CD8-positive, alpha-beta memory T cell (primary cell): ENCODE measurements at regions not wholly inside any gene's neighbourhood (a gene's known extent, or its start where the extent isn't known, plus 50 kb on each side); places are given as distances from the start of the nearest gene placed in this dataset.

Experiments
- CTCF ChIA-PET: fragments of 350-600 bp; sonication (Branson Sonifier 250); formaldehyde crosslinking; loops from one replicate; lab custom pipeline; 2021; ENCODE audit warnings: antibody characterized with exemption; lab: Charles Lee
- POLR2A ChIA-PET: fragments of 350-600 bp; sonication (Branson Sonifier 250); formaldehyde crosslinking; loops from one replicate; lab custom pipeline; 2021; ENCODE audit warnings: antibody characterized with exemption; lab: Charles Lee
- DNase-seq, 5 donors: peaks; one replicate each; pipeline versions ENCODE4 v3.0.0 to v3.0.0-alpha.2; 2020 to 2022; ENCODE audit warnings: mixed read lengths in 1 of 5
- H3K27ac ChIP-seq: one replicate; pipeline ENCODE4 v1.7.0; 2013; ENCODE audit warnings: low read depth, mild to moderate bottlenecking, low read length, moderate library complexity
- H3K27me3 ChIP-seq: 2 replicates; pipeline ENCODE4 v1.7.0; 2013; ENCODE audit warnings: low read length, mild to moderate bottlenecking; ENCODE audit not compliant: insufficient read depth, poor library complexity, severe bottlenecking
- H3K36me3 ChIP-seq: 2 replicates; pipeline ENCODE4 v1.7.0; 2013; ENCODE audit warnings: mild to moderate bottlenecking, low read length, moderate library complexity; ENCODE audit not compliant: insufficient read depth
- H3K4me1 ChIP-seq: 2 replicates; pipeline ENCODE4 v1.7.0; 2013; ENCODE audit warnings: mild to moderate bottlenecking, low read length, moderate library complexity; ENCODE audit not compliant: insufficient read depth
- H3K4me3 ChIP-seq: 2 replicates; pipeline ENCODE4 v1.7.0; 2013; ENCODE audit warnings: mild to moderate bottlenecking, low read length
- H3K9me3 ChIP-seq: 2 replicates; pipeline ENCODE4 v1.7.0; 2013; ENCODE audit warnings: mild to moderate bottlenecking, low read length
- H3K27ac Mint-ChIP-seq, 8 donors: one replicate each; pipeline ENCODE4 v1.8.0; 2020 to 2021; ENCODE audit warnings: mixed read lengths in 8 of 8, mild to moderate bottlenecking in 6 of 8, inconsistent platforms in 3 of 8, moderate library complexity in 3 of 8
- H3K27me3 Mint-ChIP-seq, 2 donors: one replicate each; pipeline ENCODE4 v1.8.0; 2020 to 2021; ENCODE audit warnings: mixed read lengths in 2 of 2, mild to moderate bottlenecking in 1 of 2, moderate library complexity in 1 of 2
- H3K36me3 Mint-ChIP-seq, 3 donors: one replicate each; pipeline ENCODE4 v1.8.0; 2020 to 2021; ENCODE audit warnings: mixed read lengths in 3 of 3, inconsistent platforms in 1 of 3, mild to moderate bottlenecking in 1 of 3
- H3K4me1 Mint-ChIP-seq, 3 donors: one replicate each; pipeline ENCODE4 v1.8.0; 2020 to 2021; ENCODE audit warnings: mixed read lengths in 3 of 3, inconsistent platforms in 1 of 3, mild to moderate bottlenecking in 1 of 3
- H3K4me3 Mint-ChIP-seq, 7 donors: one replicate each; pipeline ENCODE4 v1.8.0; 2020 to 2021; ENCODE audit warnings: mixed read lengths in 7 of 7, mild to moderate bottlenecking in 6 of 7, moderate library complexity in 4 of 7, inconsistent platforms in 2 of 7
- H3K9me3 Mint-ChIP-seq, 5 donors: one replicate each; pipeline ENCODE4 v1.8.0; 2020 to 2022; ENCODE audit warnings: mixed read lengths in 5 of 5, mild to moderate bottlenecking in 3 of 5, moderate library complexity in 2 of 5, inconsistent platforms in 1 of 5

DNA sequence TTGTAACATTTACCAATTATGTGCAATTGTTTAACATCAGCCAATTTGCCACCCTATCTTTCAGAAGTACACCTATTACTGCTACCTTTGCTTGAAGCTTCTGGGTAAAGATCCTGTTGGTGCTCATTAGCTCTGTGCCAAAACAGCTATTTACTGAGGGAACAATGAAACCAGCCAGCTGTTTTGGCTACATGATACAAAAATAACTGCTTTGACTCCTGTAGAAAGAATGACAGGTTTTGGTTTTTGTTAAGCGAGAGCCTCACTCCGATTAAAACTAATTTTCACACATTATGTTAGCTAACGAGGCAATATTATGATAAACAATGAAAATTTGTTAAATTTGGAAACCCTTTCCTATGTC lies 907.0 kb downstream of the EPHA4 start:
- H3K27me3 Mint-ChIP-seq, result peaks cover 2 to 5% of the 10 kb centered on the region in 2 donors
- Histone ChIP-seq H3K27me3 (no peaks in the 10 kb centered on the region), H3K4me1 (no peaks in the 10 kb centered on the region), H3K36me3 (no peaks in the 10 kb centered on the region), H3K4me3 (no peak overlapping the region), H3K9me3 (no peaks in the 10 kb centered on the region), H3K27ac (no peak overlapping the region)
- no peak overlapping the region for H3K4me3 Mint-ChIP-seq
- ChIA-PET CTCF (no interaction called here), POLR2A (no interaction called here)
- no peak for DNase-seq
- H3K27ac Mint-ChIP-seq, result no peak overlapping the region
- no peaks in the 10 kb centered on the region for H3K36me3 Mint-ChIP-seq
- H3K4me1 Mint-ChIP-seq, result no peaks in the 10 kb centered on the region
- H3K9me3 Mint-ChIP-seq, result peaks cover 0 to 2% (median 0%) of the 10 kb centered on the region in 5 donors

DNA sequence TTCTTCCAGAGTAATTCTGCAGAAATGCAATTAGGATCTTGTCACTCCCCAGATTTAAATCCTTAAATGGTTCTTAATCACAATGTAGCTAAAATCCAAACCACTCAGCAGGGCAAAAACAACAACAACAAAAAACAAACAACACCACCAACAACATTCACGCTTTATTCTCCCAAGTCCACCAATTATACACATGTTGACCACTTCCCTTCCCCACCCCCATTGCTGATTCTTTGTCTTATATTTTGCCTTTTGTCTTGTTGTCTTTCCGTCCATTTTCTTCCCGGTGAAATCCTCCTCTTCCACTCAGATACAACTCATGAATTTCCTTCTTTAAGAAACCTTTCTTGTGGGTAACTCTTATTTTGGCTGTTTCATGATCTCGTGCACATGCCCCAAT lies 902.8 kb downstream of the EPHA4 start:
- CTCF ChIA-PET, result no interaction called here
- Mint-ChIP-seq H3K4me1 (no peaks in the 10 kb centered on the region), H3K27me3 (peaks cover 5 to 17% of the 10 kb centered on the region in 2 donors), H3K27ac (no peak overlapping the region), H3K9me3 (peaks cover 0 to 2% (median 0%) of the 10 kb centered on the region in 5 donors), H3K4me3 (no peak overlapping the region), H3K36me3 (no peaks in the 10 kb centered on the region)
- POLR2A ChIA-PET, result no interaction called here
- Histone ChIP-seq H3K27me3 (no peaks in the 10 kb centered on the region), H3K9me3 (no peaks in the 10 kb centered on the region), H3K27ac (no peak overlapping the region), H3K4me1 (no peaks in the 10 kb centered on the region), H3K36me3 (no peaks in the 10 kb centered on the region), H3K4me3 (no peak overlapping the region)
- DNase-seq, result no peak

DNA sequence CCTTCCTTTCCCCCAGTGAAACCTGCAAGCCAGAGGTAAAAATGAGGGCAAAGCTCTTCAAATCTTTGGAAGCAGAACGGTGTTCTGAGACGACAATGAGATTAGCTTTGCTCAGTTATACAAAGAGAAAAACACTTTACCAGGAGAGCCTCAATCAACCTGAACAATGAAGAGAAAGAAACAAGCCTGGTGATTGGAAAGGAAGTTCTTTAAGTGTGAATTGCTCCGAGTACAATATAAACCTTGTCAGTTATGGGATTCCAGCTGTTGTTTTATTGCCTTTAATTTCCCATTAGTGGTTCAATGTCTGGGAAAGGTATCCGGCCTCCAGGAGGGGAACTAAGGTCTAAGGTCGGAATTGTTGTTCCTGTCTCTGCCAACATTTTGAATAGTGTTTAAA lies 901.6 kb downstream of the EPHA4 start:
- H3K27me3 Mint-ChIP-seq, result peaks cover 5 to 17% of the 10 kb centered on the region in 2 donors
- no peak overlapping the region for H3K4me3 Mint-ChIP-seq
- no peaks in the 10 kb centered on the region for H3K4me1 ChIP-seq
- ChIA-PET CTCF (no interaction called here), POLR2A (no interaction called here)
- H3K36me3 ChIP-seq, result no peaks in the 10 kb centered on the region
- no peak overlapping the region for H3K4me3 ChIP-seq
- H3K4me1 Mint-ChIP-seq, result no peaks in the 10 kb centered on the region
- H3K27ac ChIP-seq, result no peak overlapping the region
- no peak overlapping the region for H3K27ac Mint-ChIP-seq
- DNase-seq, result no peak
- H3K36me3 Mint-ChIP-seq, result no peaks in the 10 kb centered on the region
- no peaks in the 10 kb centered on the region for H3K9me3 ChIP-seq
- no peaks in the 10 kb centered on the region for H3K27me3 ChIP-seq
- H3K9me3 Mint-ChIP-seq, result peaks cover 0 to 2% (median 0%) of the 10 kb centered on the region in 5 donors

DNA sequence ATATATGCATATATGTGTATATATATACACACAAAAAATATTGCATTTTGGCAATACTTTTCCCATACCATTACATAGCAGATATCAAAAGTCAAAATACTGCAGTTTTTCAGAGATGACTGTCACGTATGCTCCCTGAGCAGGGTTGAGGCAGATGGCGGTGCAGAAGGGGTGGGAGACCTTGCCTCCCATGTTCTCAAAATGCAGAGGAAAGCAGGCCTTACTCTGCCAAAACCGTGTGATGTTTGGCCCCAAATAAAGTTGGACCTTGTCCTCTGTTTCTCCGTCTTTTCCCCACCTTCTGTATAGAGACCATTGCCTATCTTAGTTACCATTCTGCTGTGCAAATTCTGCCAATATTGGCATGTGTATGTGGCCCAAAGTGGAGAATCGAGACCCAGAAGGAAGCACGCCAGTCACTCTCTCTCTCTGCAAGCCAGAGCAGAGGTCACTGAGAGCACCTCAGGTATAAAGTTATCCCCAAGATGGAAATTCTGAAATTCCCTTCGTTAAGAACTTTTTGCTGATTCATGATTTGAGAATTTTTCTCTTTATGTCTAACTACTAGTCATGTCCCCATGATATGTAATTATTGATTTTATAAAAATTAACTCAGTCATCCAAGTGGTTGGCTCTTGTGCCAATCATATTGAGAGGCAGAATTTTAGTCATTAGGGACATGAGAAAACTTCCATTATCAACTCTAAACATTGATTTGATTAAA lies 898.8 kb downstream of the EPHA4 start:
- Histone ChIP-seq H3K4me1 (no peaks in the 10 kb centered on the region), H3K4me3 (no peak overlapping the region), H3K27me3 (no peaks in the 10 kb centered on the region), H3K27ac (no peak overlapping the region), H3K36me3 (no peaks in the 10 kb centered on the region), H3K9me3 (no peaks in the 10 kb centered on the region)
- H3K4me1 Mint-ChIP-seq, result no peaks in the 10 kb centered on the region
- no peaks in the 10 kb centered on the region for H3K36me3 Mint-ChIP-seq
- H3K27me3 Mint-ChIP-seq, result peaks cover 3 to 17% of the 10 kb centered on the region in 2 donors
- H3K27ac Mint-ChIP-seq, result no peak overlapping the region
- ChIA-PET CTCF (no interaction called here), POLR2A (no interaction called here)
- peaks cover 0 to 2% (median 0%) of the 10 kb centered on the region in 5 donors for H3K9me3 Mint-ChIP-seq
- H3K4me3 Mint-ChIP-seq, result no peak overlapping the region
- no peak for DNase-seq

DNA sequence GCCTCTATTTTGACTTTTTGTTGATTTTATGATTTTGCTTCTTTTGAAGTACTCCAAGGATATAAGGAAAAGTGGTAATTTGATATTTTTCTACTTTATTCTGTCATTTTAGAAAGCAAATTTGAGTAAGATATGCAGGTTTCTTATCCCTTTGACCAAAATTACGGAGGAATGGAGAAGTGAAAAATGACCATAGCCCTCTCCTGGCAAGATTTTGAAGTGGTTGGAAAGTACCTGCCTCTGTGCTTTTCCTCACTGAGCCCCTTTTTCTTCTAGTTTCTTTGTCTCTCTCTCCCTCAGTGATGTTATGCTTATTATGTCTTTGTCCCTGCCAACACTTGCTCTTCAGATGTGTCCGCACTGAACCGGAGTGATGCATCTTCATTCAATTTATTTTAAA lies 898.1 kb downstream of the EPHA4 start:
- Mint-ChIP-seq H3K4me1 (no peaks in the 10 kb centered on the region), H3K4me3 (no peak overlapping the region), H3K27me3 (peaks cover 3 to 17% of the 10 kb centered on the region in 2 donors), H3K36me3 (no peaks in the 10 kb centered on the region), H3K9me3 (peaks cover 0 to 2% (median 0%) of the 10 kb centered on the region in 5 donors), H3K27ac (no peak overlapping the region)
- Histone ChIP-seq H3K9me3 (no peaks in the 10 kb centered on the region), H3K4me3 (no peak overlapping the region), H3K27ac (no peak overlapping the region), H3K4me1 (no peaks in the 10 kb centered on the region), H3K27me3 (no peaks in the 10 kb centered on the region), H3K36me3 (no peaks in the 10 kb centered on the region)
- DNase-seq, result no peak
- POLR2A ChIA-PET, result no interaction called here
- CTCF ChIA-PET, result no interaction called here

DNA sequence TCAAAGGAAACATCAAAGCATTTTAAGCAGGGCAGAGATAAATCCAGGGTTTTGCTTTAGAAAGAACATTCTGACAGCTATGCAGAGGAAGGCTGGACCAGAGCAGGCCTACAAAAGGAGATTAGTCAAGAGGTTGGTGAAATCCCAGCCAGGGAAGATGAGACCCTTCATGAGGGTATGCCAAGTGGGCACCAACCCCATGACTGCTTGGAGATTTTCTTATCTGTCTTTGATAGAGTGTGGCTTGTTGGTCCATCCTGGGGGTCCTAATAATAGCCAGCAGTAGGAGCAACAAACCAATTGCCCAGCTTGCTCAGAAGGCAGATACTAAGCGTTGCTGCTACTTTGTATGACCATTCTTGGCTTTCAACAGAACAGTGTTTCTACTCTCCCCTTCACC lies 895.4 kb downstream of the EPHA4 start:
- no peaks in the 10 kb centered on the region for H3K9me3 ChIP-seq
- peaks cover 0 to 18% of the 10 kb centered on the region in 2 donors for H3K27me3 Mint-ChIP-seq
- POLR2A ChIA-PET, result no interaction called here
- no peaks in the 10 kb centered on the region for H3K4me1 Mint-ChIP-seq
- H3K27ac Mint-ChIP-seq, result no peak overlapping the region
- no peak overlapping the region for H3K27ac ChIP-seq
- no peaks in the 10 kb centered on the region for H3K36me3 Mint-ChIP-seq
- H3K27me3 ChIP-seq, result no peaks in the 10 kb centered on the region
- H3K4me3 ChIP-seq, result no peak overlapping the region
- H3K36me3 ChIP-seq, result no peaks in the 10 kb centered on the region
- H3K9me3 Mint-ChIP-seq, result no peaks in the 10 kb centered on the region
- no peak for DNase-seq
- no peaks in the 10 kb centered on the region for H3K4me1 ChIP-seq
- no peak overlapping the region for H3K4me3 Mint-ChIP-seq
- CTCF ChIA-PET, result interaction anchor here (1.3 kb wide), 1 partner anchor 897 kb away, joined by 3 read pairs; no protein-coding TSS in a partner anchor

DNA sequence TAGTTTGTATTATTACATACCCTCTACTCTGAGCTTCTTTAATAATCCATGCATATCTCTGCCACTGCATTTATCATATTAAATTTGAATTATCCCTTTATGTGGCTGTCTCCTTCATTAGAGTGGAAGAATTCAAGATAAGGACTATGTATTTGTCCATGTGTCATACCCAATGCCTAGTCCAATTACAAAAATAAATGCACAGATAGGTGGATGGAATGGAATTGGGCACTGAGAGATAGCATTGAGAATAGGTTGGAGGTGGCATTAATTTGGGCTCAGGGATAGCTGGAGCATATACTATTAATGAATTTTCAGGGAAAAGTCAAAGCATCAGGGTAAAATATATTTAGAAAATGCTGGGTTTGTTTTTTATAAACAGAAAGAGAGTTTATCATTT lies 893.2 kb downstream of the EPHA4 start:
- DNase-seq, result no peak
- no peak overlapping the region for H3K27ac Mint-ChIP-seq
- no peaks in the 10 kb centered on the region for H3K9me3 Mint-ChIP-seq
- CTCF ChIA-PET, result no interaction called here
- H3K36me3 ChIP-seq, result no peaks in the 10 kb centered on the region
- H3K27me3 Mint-ChIP-seq, result peaks cover 5 to 6% of the 10 kb centered on the region in 2 donors
- H3K4me1 ChIP-seq, result no peaks in the 10 kb centered on the region
- peaks cover 3% of the 10 kb centered on the region for H3K27me3 ChIP-seq
- H3K27ac ChIP-seq, result no peak overlapping the region
- POLR2A ChIA-PET, result no interaction called here
- H3K4me3 Mint-ChIP-seq, result no peak overlapping the region
- no peaks in the 10 kb centered on the region for H3K36me3 Mint-ChIP-seq
- no peak overlapping the region for H3K4me3 ChIP-seq
- H3K9me3 ChIP-seq, result no peaks in the 10 kb centered on the region
- H3K4me1 Mint-ChIP-seq, result no peaks in the 10 kb centered on the region

DNA sequence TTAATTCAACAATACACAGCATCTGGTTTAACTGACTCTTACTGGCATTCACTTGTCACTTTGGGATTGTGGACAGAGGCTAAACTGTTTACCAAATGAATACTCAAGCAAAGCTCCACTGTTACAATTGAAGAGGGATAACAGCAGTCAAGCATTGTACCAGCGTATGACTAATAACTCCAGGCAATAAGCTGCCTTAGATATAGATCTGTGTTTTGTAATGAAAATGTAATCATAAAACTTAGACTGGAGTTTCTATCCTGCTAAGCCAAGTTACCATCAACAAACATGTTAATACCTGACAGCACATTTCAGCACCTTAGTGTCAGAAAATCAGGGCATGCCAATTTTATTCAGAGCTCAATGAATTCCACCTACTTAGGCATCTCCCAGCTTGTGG lies 889.5 kb downstream of the EPHA4 start:
- H3K36me3 Mint-ChIP-seq, result no peaks in the 10 kb centered on the region
- no peaks in the 10 kb centered on the region for H3K36me3 ChIP-seq
- H3K4me3 Mint-ChIP-seq, result no peak overlapping the region
- peaks cover 7 to 26% of the 10 kb centered on the region in 2 donors for H3K27me3 Mint-ChIP-seq
- H3K27ac ChIP-seq, result no peak overlapping the region
- H3K4me1 ChIP-seq, result no peaks in the 10 kb centered on the region
- H3K27ac Mint-ChIP-seq, result no peak overlapping the region
- no peaks in the 10 kb centered on the region for H3K4me1 Mint-ChIP-seq
- H3K9me3 ChIP-seq, result no peaks in the 10 kb centered on the region
- H3K27me3 ChIP-seq, result peaks cover 4% of the 10 kb centered on the region
- POLR2A ChIA-PET, result no interaction called here
- no peaks in the 10 kb centered on the region for H3K9me3 Mint-ChIP-seq
- no peak for DNase-seq
- H3K4me3 ChIP-seq, result no peak overlapping the region
- CTCF ChIA-PET, result interaction anchor here (0.7 kb wide), 1 partner anchor 920 kb away, joined by 3 read pairs; no protein-coding TSS in a partner anchor
